Stomach (tissue), 8 donors: ENCODE measurements at regions not wholly inside any gene's neighbourhood (a gene's known extent, or its start where the extent isn't known, plus 50 kb on each side); places are given as distances from the start of the nearest gene placed in this dataset.

ENCODE experiments used
- DNase-seq, 2 donors: peaks; one replicate each; pipeline versions ENCODE4 v3.0.0 to v3.0.0-alpha.2; 2013 to 2019
- H3K27ac ChIP-seq, 5 donors: fragments of 200-600 bp in 4 of 5; sonication (generic) in 4 of 5; one replicate each; pipeline ENCODE4 v1.5.1; 2013 to 2019; ENCODE audit warnings: mild to moderate bottlenecking in 1 of 5, moderate library complexity in 1 of 5
- H3K27me3 ChIP-seq, 3 donors: fragments of 200-600 bp; sonication (generic); one replicate each; pipeline ENCODE4 v1.5.1; 2017 to 2019; ENCODE audit warnings: mixed run types in 1 of 3
- H3K36me3 ChIP-seq, 4 donors: fragments of 200-600 bp; sonication (generic); 1 replicate in 3 of 4; 2 replicates in 1 of 4; pipeline ENCODE4 v1.5.1; 2016 to 2019
- H3K4me1 ChIP-seq, 4 donors: fragments of 200-600 bp; sonication (generic); one replicate each; pipeline ENCODE4 v1.5.1; 2016 to 2019
- H3K4me3 ChIP-seq, 4 donors: fragments of 200-600 bp; sonication (generic) in 3 of 4; one replicate each; pipeline ENCODE4 v1.5.1; 2016 to 2019; ENCODE audit warnings: mild to moderate bottlenecking in 1 of 4
- H3K9me3 ChIP-seq, 4 donors: fragments of 200-600 bp; sonication (generic); one replicate each; pipeline ENCODE4 v1.5.1; 2016 to 2019
- CTCF ChIP-seq, 7 experiments: fragments of 450-650 bp in 4 of 7; fragments of 200-600 bp in 3 of 7; sonication (generic) in 3 of 7; IDR thresholded peaks; one replicate each; pipeline ENCODE4 v1.5.1; 2016 to 2019; ENCODE audit warnings: antibody characterized with exemption in 7 of 7, control low read depth in 2 of 7, mild to moderate bottlenecking in 1 of 7
- EP300 ChIP-seq: sonication (generic); formaldehyde crosslinking; IDR thresholded peaks from one replicate; pipeline ENCODE4 v1.6.1; 2017; ENCODE audit warnings: antibody characterized with exemption
- POLR2A ChIP-seq, 4 donors: fragments of 450-650 bp; IDR thresholded peaks; one replicate each; pipeline ENCODE4 v1.6.1; 2016; ENCODE audit warnings: antibody characterized with exemption in 4 of 4, control low read depth in 2 of 4, mild to moderate bottlenecking in 1 of 4, moderate library complexity in 1 of 4
- POLR2AphosphoS5 ChIP-seq, 3 donors: sonication (generic); formaldehyde crosslinking; IDR thresholded peaks; one replicate each; pipeline ENCODE4 v1.6.1; 2016; ENCODE audit warnings: antibody characterized with exemption in 3 of 3
- WGBS, 5 donors: extraction: QIAGEN DNeasy Blood & Tissue Kit in 3 of 5; methylation state at CpG; one replicate each; pipeline versions ENCODE4 v1.1.5 to v1.1.7; 2013 to 2018; 5-methylcytosine and 5-hydroxymethylcytosine counted together
- intact Hi-C: fragments of 100-400 bp; cut with DNase I; formaldehyde crosslinking; loops from one replicate; pipeline ENCODE4 v1.15.1; 2023; ENCODE audit warnings: low total_unique reads
- donor health status: healthy with polysubstance abuse.
- donor health status: Bipolar disorder and iron deficiency.
- donor health status: healthy.

GRCh38 chr9:80233906-80234305 lies 662.1 kb downstream of the TLE4 start:
- H3K4me3 ChIP-seq = no peak overlapping the region
- 72 to 78% (median 75%) methylated on average over 2 of the region's 2 CpGs for WGBS, 5 donors
- TF ChIP-seq POLR2A (IDR thresholded peaks at IDR 0.05) (no peak), CTCF (IDR thresholded peaks at IDR 0.05) (no peak), EP300 (no peak), POLR2AphosphoS5 (IDR thresholded peaks at IDR 0.05) (no peak)
- intact Hi-C loops = no loop called here
- no peaks in the 10 kb centered on the region for H3K36me3 ChIP-seq
- no peak overlapping the region for H3K27ac ChIP-seq
- H3K4me1 ChIP-seq = no peaks in the 10 kb centered on the region
- no peaks in the 10 kb centered on the region for H3K27me3 ChIP-seq
- no peak for DNase-seq
- peaks cover 0 to 27% (median 3%) of the 10 kb centered on the region in 4 donors for H3K9me3 ChIP-seq

DNA sequence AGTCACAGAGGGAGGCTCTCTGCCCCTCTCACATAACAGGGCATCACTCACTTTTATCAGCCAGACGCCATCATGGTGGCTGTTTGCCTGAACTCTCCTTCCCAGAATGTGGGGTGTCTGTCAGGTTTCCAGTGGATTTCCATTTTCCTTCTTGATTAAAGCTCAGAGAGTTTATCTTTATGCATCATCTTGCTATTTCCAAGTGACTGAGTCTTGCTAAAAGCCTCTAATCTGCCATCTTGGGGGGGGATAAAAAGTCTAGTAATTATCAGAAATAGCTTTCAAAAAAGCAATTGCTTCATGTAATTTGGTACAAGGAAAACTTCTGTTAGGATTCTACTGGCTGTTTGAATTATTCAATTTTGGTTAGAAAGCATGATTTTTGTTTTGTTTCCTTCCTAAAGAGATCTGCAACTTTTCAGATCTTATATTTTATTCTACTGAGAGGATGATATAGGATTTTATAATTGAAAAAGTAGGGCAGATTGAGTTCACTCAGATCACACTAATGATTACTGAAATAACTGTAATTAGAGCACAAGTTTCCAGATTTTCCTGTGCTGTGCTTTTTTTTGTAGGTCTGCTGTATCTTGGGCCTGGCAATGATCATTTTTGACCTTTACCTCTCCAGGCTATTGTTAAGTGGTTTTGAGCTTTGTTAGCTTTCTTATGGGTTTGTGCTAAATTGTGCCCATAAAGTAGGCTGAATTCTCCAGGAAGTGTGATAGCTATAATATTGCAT lies 661.5 kb downstream of the TLE4 start:
- TF ChIP-seq EP300 = no peak
- 59 to 87% (median 81%) methylated on average over 1 of the region's 1 CpG for WGBS, 5 donors
- intact Hi-C loops = no loop called here
- H3K4me3 ChIP-seq = no peak overlapping the region
- no peak for DNase-seq
- H3K27me3 ChIP-seq = no peaks in the 10 kb centered on the region
- no peaks in the 10 kb centered on the region for H3K36me3 ChIP-seq
- H3K9me3 ChIP-seq = peaks cover 0 to 25% (median 3%) of the 10 kb centered on the region in 4 donors
- H3K4me1 ChIP-seq = no peaks in the 10 kb centered on the region
- H3K27ac ChIP-seq = no peak overlapping the region

DNA sequence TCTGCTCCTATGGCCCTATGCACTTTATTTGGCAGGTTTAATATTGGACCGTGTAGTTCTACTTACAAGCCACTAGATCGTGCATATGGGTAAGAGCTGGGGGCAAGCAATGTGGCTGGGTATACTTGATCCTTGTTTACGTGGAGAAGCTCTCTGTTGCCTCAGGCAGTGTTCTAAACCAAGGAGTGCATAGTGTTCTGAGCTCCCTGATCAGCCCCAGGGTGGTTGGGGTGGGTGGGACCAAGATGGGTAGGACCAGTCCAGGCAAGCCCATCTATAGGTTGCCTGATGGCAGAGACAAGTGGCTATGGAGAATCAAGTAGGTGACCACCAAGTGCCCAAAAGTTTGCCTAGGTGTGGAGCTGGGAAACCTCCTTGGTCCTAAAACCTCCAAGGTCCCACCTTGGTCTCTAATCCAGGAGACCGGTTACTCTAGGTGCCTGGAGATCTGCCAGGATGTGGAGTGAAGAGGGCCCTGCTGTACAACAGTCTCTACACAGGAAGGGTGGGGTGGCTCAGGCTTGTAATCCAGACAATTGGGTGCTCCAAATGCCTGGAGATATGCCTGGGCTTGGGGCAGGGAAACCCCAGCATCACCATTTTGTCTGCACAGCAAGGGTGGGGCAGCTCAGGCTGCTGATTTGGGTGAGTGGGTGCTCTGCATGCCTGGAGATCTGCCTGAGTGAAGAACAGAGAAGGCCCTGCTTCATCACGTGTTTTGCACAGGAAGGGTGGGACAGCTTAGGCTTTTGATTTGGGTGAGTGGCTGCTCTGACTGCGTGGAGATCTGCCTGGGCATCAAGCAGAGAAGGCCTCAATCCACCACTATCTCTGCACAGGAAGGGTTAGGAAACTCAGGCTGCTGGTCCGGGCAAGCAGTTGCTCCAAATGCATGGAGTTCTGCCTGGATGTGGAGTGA lies 659.8 kb downstream of the TLE4 start:
- Histone ChIP-seq H3K27ac (no peak overlapping the region), H3K4me1 (no peaks in the 10 kb centered on the region), H3K9me3 (peaks cover 0 to 19% (median 3%) of the 10 kb centered on the region in 4 donors), H3K27me3 (no peaks in the 10 kb centered on the region), H3K4me3 (no peak overlapping the region), H3K36me3 (no peaks in the 10 kb centered on the region)
- DNase-seq = no peak
- intact Hi-C loops = no loop called here
- TF ChIP-seq CTCF (IDR thresholded peaks at IDR 0.05) = no peak
- no peak for TF ChIP-seq EP300
- TF ChIP-seq POLR2AphosphoS5 (IDR thresholded peaks at IDR 0.05) = no peak
- TF ChIP-seq POLR2A (IDR thresholded peaks at IDR 0.05) = no peak
- 70 to 91% (median 89%) methylated on average over 5 to 7 of the region's 7 CpGs for WGBS, 5 donors

GRCh38 chr9:80223897-80224296 lies 652.1 kb downstream of the TLE4 start:
- intact Hi-C loops = no loop called here
- 90 to 100% (median 97%) methylated on average over 1 of the region's 1 CpG for WGBS, 5 donors

More at GRCh38 chr9:80223897-80224296, 652.1 kb downstream of the TLE4 start:
- peaks cover 0 to 7% (median 0%) of the 10 kb centered on the region in 4 donors for H3K9me3 ChIP-seq
- H3K27me3 ChIP-seq = no peaks in the 10 kb centered on the region
- TF ChIP-seq POLR2A (IDR thresholded peaks at IDR 0.05) = no peak
- TF ChIP-seq EP300 = no peak
- no peak for TF ChIP-seq CTCF (IDR thresholded peaks at IDR 0.05)
- TF ChIP-seq POLR2AphosphoS5 (IDR thresholded peaks at IDR 0.05) = no peak
- no peak for DNase-seq
- H3K4me1 ChIP-seq = no peaks in the 10 kb centered on the region
- H3K27ac ChIP-seq = no peak overlapping the region
- H3K36me3 ChIP-seq = no peaks in the 10 kb centered on the region
- H3K4me3 ChIP-seq = no peak overlapping the region
